Stomach (tissue), 8 donors: ENCODE measurements at regions not wholly inside any gene's neighbourhood (a gene's known extent, or its start where the extent isn't known, plus 50 kb on each side); places are given as distances from the start of the nearest gene placed in this dataset.
"Not testable (repeated sequence)": the region's sequence is repeated elsewhere in the genome, so short reads cannot be mapped to it uniquely, and the experiment has no call there.

Experiments used
- DNase-seq, 2 donors: peaks; one replicate each; pipeline versions ENCODE4 v3.0.0 to v3.0.0-alpha.2; 2013 to 2019
- H3K27ac ChIP-seq, 5 donors: fragments of 200-600 bp in 4 of 5; sonication (generic) in 4 of 5; one replicate each; pipeline ENCODE4 v1.5.1; 2013 to 2019; ENCODE audit warnings: mild to moderate bottlenecking in 1 of 5, moderate library complexity in 1 of 5
- H3K27me3 ChIP-seq, 3 donors: fragments of 200-600 bp; sonication (generic); one replicate each; pipeline ENCODE4 v1.5.1; 2017 to 2019; ENCODE audit warnings: mixed run types in 1 of 3
- H3K36me3 ChIP-seq, 4 donors: fragments of 200-600 bp; sonication (generic); 1 replicate in 3 of 4; 2 replicates in 1 of 4; pipeline ENCODE4 v1.5.1; 2016 to 2019
- H3K4me1 ChIP-seq, 4 donors: fragments of 200-600 bp; sonication (generic); one replicate each; pipeline ENCODE4 v1.5.1; 2016 to 2019
- H3K4me3 ChIP-seq, 4 donors: fragments of 200-600 bp; sonication (generic) in 3 of 4; one replicate each; pipeline ENCODE4 v1.5.1; 2016 to 2019; ENCODE audit warnings: mild to moderate bottlenecking in 1 of 4
- H3K9me3 ChIP-seq, 4 donors: fragments of 200-600 bp; sonication (generic); one replicate each; pipeline ENCODE4 v1.5.1; 2016 to 2019
- CTCF ChIP-seq, 7 experiments: fragments of 450-650 bp in 4 of 7; fragments of 200-600 bp in 3 of 7; sonication (generic) in 3 of 7; IDR thresholded peaks; one replicate each; pipeline ENCODE4 v1.5.1; 2016 to 2019; ENCODE audit warnings: antibody characterized with exemption in 7 of 7, control low read depth in 2 of 7, mild to moderate bottlenecking in 1 of 7
- EP300 ChIP-seq: sonication (generic); formaldehyde crosslinking; IDR thresholded peaks from one replicate; pipeline ENCODE4 v1.6.1; 2017; ENCODE audit warnings: antibody characterized with exemption
- POLR2A ChIP-seq, 4 donors: fragments of 450-650 bp; IDR thresholded peaks; one replicate each; pipeline ENCODE4 v1.6.1; 2016; ENCODE audit warnings: antibody characterized with exemption in 4 of 4, control low read depth in 2 of 4, mild to moderate bottlenecking in 1 of 4, moderate library complexity in 1 of 4
- POLR2AphosphoS5 ChIP-seq, 3 donors: sonication (generic); formaldehyde crosslinking; IDR thresholded peaks; one replicate each; pipeline ENCODE4 v1.6.1; 2016; ENCODE audit warnings: antibody characterized with exemption in 3 of 3
- WGBS, 5 donors: extraction: QIAGEN DNeasy Blood & Tissue Kit in 3 of 5; methylation state at CpG; one replicate each; pipeline versions ENCODE4 v1.1.5 to v1.1.7; 2013 to 2018; 5-methylcytosine and 5-hydroxymethylcytosine counted together
- intact Hi-C: fragments of 100-400 bp; cut with DNase I; formaldehyde crosslinking; loops from one replicate; pipeline ENCODE4 v1.15.1; 2023; ENCODE audit warnings: low total_unique reads
- donor health status: healthy with polysubstance abuse.
- donor health status: Bipolar disorder and iron deficiency.
- donor health status: healthy.

GRCh38 chr11:135008001-135008405 lies 596.0 kb upstream of the B3GAT1 start:
- intact Hi-C loops: no loop called here
- no peak overlapping the region for H3K27ac ChIP-seq
- DNase-seq: peak in 1 of 2 donors; percentile 73
- no peak for TF ChIP-seq EP300
- no peak for TF ChIP-seq POLR2AphosphoS5 (IDR thresholded peaks at IDR 0.05)
- no peak for TF ChIP-seq CTCF (IDR thresholded peaks at IDR 0.05)
- no peak for TF ChIP-seq POLR2A (IDR thresholded peaks at IDR 0.05)
- 8 to 21% (median 18%) methylated on average over 4 of the region's 4 CpGs for WGBS, 5 donors
- peaks cover 0 to 4% (median 0%) of the 10 kb centered on the region in 4 donors for H3K9me3 ChIP-seq
- H3K36me3 ChIP-seq: no peaks in the 10 kb centered on the region
- no peaks in the 10 kb centered on the region for H3K4me1 ChIP-seq
- H3K4me3 ChIP-seq: no peak overlapping the region
- H3K27me3 ChIP-seq: peaks cover 0 to 24% (median 0%) of the 10 kb centered on the region in 3 donors

GRCh38 chr11:135006800-135007199 lies 594.8 kb upstream of the B3GAT1 start:
- intact Hi-C loops: no loop called here
- Histone ChIP-seq H3K4me1 (no peaks in the 10 kb centered on the region), H3K36me3 (no peaks in the 10 kb centered on the region), H3K9me3 (peaks cover 0 to 4% (median 0%) of the 10 kb centered on the region in 4 donors), H3K4me3 (no peak overlapping the region), H3K27me3 (peaks cover 0 to 24% (median 0%) of the 10 kb centered on the region in 3 donors), H3K27ac (no peak overlapping the region)
- DNase-seq: peak in 1 of 2 donors; percentile 30
- TF ChIP-seq POLR2AphosphoS5 (IDR thresholded peaks at IDR 0.05): no peak
- TF ChIP-seq EP300: no peak
- no peak for TF ChIP-seq POLR2A (IDR thresholded peaks at IDR 0.05)
- 49 to 61% (median 51%) methylated on average over 4 of the region's 4 CpGs for WGBS, 5 donors

GRCh38 chr11:135004495-135004894 lies 592.5 kb upstream of the B3GAT1 start:
- DNase-seq: peak in 1 of 2 donors; percentile 43
- 52 to 56% (median 55%) methylated on average over 5 of the region's 5 CpGs for WGBS, 5 donors

GRCh38 chr11:135002236-135002635 lies 590.2 kb upstream of the B3GAT1 start:
- H3K4me3 ChIP-seq: no peak overlapping the region
- intact Hi-C loops: no loop called here
- no peaks in the 10 kb centered on the region for H3K4me1 ChIP-seq
- TF ChIP-seq POLR2AphosphoS5 (IDR thresholded peaks at IDR 0.05) (no peak), EP300 (no peak), CTCF (IDR thresholded peaks at IDR 0.05) (no peak), POLR2A (IDR thresholded peaks at IDR 0.05) (no peak)
- no peaks in the 10 kb centered on the region for H3K9me3 ChIP-seq
- no peak for DNase-seq
- no peak overlapping the region for H3K27ac ChIP-seq
- peaks cover 0 to 30% (median 0%) of the 10 kb centered on the region in 3 donors for H3K27me3 ChIP-seq
- H3K36me3 ChIP-seq: no peaks in the 10 kb centered on the region

More at GRCh38 chr11:135004495-135004894, 592.5 kb upstream of the B3GAT1 start:
- Histone ChIP-seq H3K27me3 (peaks cover 0 to 32% (median 0%) of the 10 kb centered on the region in 3 donors), H3K36me3 (no peaks in the 10 kb centered on the region), H3K27ac (no peak overlapping the region), H3K4me1 (no peaks in the 10 kb centered on the region), H3K9me3 (no peaks in the 10 kb centered on the region), H3K4me3 (no peak overlapping the region)
- intact Hi-C loops: no loop called here
- TF ChIP-seq EP300: no peak
- no peak for TF ChIP-seq POLR2A (IDR thresholded peaks at IDR 0.05)
- TF ChIP-seq CTCF (IDR thresholded peaks at IDR 0.05): no peak
- TF ChIP-seq POLR2AphosphoS5 (IDR thresholded peaks at IDR 0.05): no peak

- Histone ChIP-seq H3K9me3 (no peaks in the 10 kb centered on the region), H3K27me3 (peaks cover 0 to 28% (median 0%) of the 10 kb centered on the region in 3 donors), H3K4me1 (no peaks in the 10 kb centered on the region), H3K27ac (no peak overlapping the region), H3K4me3 (no peak overlapping the region), H3K36me3 (no peaks in the 10 kb centered on the region)
- TF ChIP-seq EP300 (no peak), CTCF (IDR thresholded peaks at IDR 0.05) (no peak), POLR2A (IDR thresholded peaks at IDR 0.05) (no peak), POLR2AphosphoS5 (IDR thresholded peaks at IDR 0.05) (no peak)
- intact Hi-C loops: no loop called here
- WGBS, 5 donors: 84 to 100% (median 95%) methylated on average over 2 of the region's 2 CpGs
- no peak for DNase-seq
These were observed 589.5 kb upstream of the B3GAT1 start for GRCh38 chr11:135001581-135001980.

- DNase-seq, H3K4me1 ChIP-seq, H3K9me3 ChIP-seq, intact Hi-C loops, H3K36me3 ChIP-seq, H3K4me3 ChIP-seq, H3K27ac ChIP-seq: not testable (repeated sequence)
- H3K27me3 ChIP-seq: peaks cover 0 to 25% (median 0%) of the 10 kb centered on the region in 3 donors
- 71 to 87% (median 77%) methylated on average over 5 of the region's 5 CpGs for WGBS, 5 donors
These were observed 589.0 kb upstream of the B3GAT1 start for GRCh38 chr11:135001065-135001464.
